CD4-positive, alpha-beta T cell treated with Interleukin-17A for 1 hour (primary cell): ENCODE measurements at regions not wholly inside any gene's neighbourhood (a gene's known extent, or its start where the extent isn't known, plus 50 kb on each side); places are given as distances from the start of the nearest gene placed in this dataset.

Experiments used
- DNase-seq: peaks from one replicate; pipeline ENCODE4 v3.0.0-alpha.2; 2020

DNA sequence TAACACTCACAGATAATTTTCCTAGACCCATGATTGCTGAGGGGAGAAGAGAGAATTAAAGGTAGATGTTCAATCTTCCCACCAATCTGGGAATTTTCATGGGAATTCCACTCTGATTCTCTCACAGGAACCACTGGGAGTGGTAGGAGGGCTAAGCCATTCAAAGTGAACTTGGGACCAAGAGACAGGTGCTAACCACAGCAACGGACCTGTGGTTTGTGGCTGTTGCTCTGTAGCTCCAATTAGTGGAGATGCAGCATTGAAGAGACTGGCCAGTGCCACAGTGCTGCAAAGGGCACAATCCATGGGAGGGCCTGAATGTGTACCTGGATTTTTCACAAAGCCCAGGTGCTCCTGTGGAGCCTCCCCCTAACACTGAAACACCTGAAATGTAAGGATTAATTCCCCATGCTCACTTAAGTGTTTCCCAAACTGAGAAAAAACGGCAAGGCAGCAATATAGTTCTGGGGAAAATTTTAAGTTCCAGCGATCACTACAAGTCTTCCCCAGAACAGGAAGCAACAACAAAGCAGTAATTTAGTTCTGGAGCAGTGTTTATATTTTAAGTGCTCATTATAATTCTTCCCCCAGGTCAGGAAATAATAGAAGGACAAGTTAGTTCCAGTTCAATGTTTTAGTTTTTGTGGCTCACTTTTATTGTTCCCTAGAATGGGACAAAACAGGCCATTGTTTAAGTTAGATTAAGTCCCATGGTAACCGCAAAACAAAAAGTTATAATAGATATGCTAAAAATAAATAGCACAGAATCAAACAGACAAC lies 1045.8 kb downstream of the CNTNAP5 start:
- DNase-seq = no peak

DNA sequence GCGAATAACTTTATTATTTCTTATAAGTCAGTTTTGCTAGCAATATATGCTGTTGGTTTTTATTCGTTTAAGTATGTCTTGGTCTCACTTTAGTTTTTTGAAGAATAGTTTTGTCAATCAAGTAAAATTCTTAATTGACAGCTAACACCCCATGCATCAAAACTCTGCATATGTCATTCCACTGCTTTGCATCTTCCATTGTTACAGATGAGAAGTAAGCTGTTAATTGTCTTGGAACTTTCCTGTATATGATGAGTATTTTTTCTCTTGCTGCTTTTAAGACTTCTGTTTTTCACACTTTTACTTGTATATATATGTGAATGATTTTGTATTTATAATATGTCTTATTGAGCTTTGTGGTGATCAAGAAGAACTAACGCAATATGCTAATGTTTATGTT lies 1048.4 kb downstream of the CNTNAP5 start:
- DNase-seq = no peak

DNA sequence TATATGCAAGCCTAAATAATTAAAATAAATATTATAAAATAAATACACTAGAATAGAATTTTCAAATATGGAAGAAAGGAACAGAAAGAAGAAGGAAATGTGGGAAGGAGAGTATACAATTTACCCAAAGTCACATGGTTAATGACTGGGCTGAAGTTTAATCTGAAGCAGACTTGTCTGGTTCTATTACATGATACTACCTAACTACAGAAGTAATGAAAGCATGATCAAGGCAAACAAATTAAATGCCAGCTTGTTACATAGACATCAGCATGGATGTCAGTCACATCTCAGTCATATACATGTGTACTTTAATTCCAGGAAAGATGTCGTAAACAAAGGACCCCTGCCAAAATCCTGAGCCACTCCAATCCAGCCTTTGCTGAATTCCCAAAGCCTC lies 1060.8 kb downstream of the CNTNAP5 start:
- no peak for DNase-seq

DNA sequence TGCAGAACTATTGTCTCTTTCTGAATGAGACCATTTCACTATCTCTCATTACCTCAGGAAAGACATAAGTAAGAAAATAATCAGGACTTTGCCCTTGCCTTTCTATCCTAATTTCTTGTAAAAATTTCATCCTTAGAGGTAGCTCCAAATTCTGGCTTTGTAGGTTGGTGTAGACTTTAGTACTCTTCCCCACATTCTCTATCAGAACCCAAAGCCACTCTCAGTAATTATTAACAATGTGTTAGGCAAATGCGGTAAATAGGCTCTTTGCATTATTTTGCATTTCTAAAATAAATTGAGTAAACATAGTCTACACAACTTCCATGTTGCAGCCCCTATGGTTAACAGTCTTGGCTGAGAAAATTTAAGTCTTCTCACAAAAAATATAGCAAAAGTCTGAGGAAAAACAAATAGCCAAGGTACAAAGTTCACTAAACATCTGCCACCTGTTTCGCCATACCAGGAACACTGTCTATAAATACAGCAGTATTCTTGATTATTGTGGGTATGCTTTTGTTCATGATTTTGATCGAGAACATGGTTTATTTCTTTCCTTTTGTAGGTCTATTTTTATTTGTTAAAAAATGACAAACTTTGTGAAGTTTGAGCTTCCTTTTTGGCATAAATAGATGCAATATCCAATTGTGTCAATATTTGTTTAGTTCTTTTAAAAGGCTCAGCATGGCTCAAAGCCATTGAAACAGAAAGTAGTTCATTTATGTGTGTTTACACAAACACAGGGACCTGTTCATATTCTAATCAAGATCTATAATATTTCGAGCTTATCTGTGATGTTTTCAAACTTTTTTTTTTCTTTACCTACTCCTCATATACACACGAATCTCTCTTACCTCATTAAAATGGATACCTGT lies 1061.5 kb downstream of the CNTNAP5 start:
- no peak for DNase-seq

DNA sequence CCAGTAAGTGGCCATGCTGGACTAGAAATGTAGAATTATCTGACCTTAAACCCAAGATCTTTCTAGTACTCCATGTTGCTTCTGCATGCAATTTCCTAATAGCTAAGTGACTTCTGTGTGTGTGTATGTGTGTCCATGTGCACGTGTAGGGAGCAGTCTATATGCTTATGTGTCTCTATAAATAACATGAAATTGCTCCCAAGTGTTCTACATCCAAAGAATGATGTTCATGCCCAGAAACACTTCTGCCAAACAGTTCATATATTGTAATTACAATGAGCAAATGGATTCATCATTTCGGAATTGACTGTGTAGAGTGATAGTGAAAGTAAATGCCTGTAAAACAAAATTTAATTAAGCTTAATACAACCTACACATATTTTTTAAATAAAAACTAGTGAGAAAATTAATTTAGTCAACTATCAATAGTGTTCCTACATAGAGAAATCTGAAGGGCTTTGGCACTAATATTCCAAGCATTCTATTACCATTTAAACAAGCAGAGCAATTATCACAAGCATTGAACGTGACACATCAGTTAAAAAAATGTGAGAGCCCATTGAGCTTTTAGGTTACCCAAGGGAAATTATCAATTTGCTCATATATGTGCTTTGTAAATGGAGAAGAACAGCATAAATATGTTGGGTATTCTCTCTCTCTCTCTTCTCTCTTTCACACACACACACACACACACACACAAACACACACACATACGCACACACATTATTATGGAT lies 1067.4 kb downstream of the CNTNAP5 start:
- DNase-seq = no peak

DNA sequence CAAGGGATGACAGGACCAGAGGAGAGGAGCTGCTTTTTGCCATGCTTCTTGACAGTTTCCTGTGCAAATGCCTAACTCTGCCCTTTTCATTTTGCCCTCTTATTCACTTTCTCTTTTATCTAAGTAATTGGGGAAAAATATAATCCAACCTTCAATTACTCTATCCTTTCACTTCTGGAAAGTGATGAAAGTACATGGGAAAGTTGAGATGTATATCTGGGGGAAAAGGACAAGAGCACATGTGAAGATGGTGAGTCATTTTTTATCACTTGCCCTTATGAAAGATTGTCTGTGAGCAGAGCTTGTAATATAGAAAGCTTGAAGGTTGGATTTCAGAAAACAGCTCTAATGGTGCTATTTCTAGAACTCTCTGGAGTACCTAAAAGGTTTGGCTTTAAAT lies 1070.7 kb downstream of the CNTNAP5 start:
- DNase-seq = no peak

DNA sequence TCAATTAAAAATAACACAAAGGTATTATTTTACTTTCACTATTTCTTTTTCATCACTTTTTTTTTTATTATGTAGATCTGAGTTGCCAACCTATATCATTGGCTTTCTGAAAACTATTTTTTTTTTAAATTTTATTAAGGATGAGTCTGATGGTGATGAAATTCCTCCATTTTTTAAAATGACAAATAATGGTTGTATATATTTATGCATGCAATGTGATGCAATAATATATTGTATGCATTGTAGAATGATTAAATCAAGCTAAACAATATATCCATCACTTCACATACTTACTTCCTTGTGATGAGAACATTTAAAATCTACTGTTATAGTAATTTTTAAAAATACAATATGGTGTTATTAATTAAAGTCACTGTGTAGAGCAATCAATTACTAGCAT lies 1081.6 kb downstream of the CNTNAP5 start:
- no peak for DNase-seq

DNA sequence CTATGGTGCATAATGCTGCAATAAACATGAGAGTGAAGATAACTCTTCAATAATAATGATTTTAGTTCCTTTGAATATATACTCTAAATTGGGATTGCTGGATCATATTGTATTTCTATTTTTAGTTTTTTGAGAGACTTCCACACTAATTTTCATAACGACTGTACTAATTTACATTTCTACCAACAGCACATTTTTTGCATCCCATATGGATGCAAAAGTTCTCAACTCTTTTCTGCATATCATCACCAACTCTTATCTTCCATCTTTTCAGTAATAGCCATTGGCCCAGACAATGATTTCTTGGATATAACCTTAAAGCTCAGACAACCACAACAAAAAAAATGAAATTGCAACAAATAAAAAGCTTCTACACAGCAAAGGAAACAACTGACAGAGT lies 1082.4 kb downstream of the CNTNAP5 start:
- DNase-seq = no peak

DNA sequence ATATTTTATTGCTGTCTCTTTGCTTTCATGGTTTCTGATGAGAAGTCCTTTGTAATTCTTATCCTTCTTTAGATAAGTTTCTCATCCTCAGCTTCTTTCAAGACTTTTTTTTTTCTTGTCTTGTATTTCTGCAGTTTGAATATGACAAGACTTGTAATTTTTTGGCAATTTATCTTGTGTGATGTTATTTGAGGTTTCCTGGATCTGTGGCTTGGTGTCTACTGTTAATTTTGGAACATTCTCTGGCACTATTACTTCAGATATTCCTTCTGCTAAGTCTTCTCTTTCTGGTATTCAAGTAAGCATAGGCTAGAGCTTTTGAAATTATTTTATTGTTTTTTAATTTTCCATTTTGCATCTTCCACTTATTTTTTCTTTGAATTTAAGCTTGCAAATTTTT lies 1083.2 kb downstream of the CNTNAP5 start:
- no peak for DNase-seq

DNA sequence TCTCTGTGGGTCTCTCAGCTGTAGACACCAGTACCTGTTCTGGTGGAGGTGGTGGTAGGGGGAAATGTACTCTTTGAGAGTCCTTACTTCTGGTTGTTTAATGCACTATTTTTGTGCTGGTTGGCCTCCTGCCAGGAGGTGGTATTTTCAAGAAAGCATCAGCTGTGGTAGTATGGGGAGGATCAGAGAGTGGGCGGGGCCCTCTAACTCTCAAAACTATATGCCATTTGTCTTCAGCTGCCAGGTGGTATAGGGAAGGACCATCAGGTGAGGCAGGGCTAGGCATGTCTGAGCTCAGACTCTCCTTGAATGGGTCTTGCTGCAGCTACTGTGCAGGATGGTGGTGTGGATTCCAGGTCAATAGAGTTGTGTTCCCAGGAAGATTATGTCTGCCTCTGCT lies 1100.8 kb downstream of the CNTNAP5 start:
- DNase-seq = no peak

DNA sequence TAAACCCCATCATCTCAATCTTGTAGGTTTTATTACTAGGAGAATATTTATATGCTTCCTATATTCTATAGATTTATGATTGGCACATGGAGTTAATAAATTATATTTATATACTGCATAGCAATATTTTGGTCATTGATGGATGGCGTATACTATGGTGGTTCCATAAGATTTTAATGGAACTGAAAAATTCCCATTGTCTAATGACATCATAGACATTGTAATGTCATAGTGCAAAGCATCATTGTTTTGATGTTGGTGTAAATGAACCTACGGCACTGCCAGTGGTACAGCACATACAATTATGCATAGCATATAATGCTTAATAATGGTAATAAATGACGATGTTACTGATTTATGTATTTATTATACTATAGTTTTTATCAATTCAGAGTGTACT lies 1135.9 kb downstream of the CNTNAP5 start:
- no peak for DNase-seq

DNA sequence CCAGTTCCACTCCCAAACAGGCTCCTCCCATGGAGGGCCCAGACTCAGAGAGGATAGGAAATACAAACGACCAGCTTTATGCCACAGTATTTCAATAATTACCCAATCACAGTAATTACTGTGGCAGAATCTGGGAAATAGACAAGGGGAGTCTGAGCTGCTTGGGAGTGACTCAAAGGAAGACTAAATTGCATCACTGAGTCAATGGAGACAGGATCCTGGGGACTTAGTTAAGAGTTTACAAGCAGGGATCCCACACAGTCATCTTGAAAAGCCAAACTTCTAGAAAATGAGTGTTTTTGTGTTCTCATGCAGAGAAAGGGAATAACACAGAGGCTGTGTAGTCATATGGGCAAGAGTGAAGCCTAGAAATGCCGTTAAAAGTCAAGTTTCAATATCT lies 1142.1 kb downstream of the CNTNAP5 start:
- DNase-seq = no peak

DNA sequence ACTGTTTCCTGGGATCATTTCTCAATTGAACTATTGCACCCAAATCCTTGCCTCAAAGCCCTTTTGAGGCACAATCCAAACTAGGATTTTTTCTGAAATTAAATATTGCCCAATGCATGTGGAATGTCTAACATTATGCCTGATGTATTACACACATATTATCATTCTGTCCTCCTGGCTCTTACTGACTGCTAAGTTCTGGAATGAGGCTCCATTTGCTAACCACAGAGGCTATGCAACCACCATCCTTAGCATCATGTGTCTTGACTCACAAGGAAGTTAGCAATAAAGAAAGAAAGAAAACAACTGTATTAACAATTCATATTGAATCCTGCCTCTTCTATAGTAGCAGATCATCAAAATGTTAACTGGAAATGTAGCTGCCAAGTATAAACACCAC lies 1142.7 kb downstream of the CNTNAP5 start:
- DNase-seq = no peak

DNA sequence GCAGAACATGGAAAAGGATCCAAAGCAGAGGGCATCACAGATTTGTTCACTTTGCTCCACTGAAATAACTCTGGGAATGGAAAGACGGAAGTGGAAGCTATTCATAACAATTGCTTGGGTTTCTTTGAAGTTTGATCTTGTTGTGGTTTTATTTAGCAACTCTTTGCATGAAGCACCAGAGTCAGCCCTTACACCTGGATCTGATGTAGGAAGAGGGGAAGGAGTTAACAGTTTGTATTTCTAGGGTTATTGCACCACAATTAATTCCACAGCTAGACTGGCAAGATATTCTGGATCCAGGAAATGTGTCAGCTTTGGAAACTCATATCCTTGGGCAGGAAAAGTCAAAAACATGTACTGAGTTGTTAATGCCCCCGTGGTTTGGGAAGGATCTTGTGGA lies 1143.4 kb downstream of the CNTNAP5 start:
- no peak for DNase-seq

DNA sequence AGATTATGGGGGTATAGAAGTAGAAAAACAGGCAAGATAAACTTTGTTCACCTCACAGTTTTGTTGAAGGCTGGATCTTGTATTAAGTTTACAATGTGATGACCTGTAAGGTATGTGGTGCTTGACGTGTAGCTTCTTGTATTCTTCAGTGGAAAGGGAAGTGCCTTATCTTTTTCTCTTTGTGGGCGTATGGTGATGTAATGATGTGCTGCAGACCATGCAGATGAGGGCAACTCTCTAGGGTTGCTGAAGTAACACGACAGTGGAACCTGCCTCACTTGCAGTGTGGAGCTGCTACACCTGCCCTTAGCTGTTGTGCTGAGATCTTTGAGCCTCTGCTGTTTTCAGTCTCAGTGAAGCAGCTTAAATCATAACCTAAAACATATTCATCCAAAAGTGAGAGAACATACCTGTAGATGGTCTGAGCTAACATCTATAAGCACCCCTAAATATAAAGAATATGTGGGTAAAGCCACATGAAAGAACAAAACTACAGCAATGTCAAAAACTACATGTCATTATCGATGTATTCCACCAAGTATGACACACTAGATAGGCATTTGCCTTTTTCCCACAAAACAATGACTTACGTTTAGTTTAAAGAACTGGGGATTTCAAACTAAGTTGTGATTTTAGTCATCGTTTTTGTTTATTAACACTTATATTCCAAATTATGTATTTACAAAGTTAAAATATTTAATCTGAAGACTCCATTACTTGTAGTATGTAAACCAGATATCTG lies 1144.1 kb downstream of the CNTNAP5 start:
- DNase-seq = no peak

DNA sequence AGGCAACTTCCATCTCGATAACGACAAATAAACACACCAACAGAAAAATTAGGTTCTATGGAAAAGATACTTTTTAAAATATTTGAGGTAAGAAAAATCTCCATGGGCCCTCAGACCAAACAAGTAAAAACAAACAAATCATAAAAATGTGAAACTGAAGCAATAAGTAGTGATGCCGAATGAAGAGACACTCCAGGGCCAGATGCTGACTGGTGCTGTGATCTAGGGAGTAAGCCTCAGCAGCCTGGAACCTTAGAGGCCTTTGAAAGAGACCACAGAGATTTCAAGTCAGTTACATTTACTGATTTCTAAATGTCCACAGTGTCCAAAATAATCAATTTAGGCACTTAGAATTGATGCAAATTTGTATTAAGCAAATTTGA lies 1144.7 kb downstream of the CNTNAP5 start:
- no peak for DNase-seq

DNA sequence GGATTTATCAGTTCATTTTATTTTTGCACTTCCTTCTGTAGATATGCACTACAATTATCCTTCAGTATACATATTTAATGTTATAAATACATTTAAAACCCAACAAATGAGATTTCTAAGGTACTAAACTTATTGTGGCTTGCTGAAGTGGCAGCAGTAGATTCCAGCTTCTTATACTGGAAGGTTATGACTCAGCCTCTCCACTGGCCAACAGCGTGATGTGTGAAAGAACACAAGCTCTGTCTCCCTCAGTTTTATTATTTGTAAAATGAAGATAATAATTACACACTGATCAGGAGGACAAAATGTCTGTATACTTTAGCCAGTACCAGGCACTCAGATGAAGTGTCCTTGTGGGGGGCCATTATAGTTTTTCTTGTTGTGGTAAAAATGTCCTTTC lies 1147.1 kb downstream of the CNTNAP5 start:
- DNase-seq = no peak

DNA sequence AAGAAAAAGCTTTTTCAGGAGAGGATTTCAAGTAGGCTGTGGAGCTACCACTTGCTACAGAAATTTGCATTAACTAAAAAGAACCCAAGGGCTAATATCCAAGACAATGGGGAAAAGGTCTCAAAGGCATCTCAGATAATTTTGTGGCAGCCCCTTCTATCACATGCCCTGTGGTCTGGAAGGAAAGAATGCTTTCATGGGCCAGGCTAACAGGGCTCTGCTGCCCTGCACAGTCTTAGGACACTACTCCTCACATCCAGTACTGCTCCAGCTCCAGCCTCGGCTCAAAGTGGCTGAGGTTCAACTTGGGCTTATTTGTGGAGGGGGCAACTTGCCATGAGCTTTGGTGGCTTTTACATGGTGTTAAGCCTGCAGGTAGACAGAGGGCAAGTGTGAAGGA lies 1150.3 kb downstream of the CNTNAP5 start:
- no peak for DNase-seq

DNA sequence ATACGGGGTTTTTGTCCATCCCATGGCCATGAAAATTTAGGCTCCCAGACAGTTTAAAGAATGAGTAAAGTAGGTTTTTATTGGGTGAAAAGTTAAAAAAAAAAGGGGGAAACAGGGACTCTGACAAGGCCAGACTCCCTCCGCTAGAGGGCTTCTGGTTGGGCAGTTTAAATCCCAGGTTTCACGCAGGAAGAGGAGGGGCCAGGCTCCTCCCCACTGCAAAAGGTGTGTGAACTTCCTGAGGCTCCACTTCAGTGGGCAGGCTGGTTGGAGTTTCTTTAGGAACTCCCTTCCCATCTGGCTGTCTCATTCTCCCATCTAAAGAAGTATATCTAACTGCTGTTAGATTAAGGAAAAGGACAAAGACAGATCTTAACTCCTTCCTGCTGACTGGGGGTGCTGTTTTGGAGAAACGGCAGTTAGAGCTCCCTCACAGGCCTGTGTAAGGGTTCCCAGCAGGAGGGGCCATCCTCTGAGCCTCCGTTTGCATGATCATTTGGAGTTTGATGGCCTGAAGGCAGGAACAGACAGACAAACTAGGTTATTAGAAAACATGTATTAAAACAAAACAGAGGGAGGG lies 1160.7 kb downstream of the CNTNAP5 start:
- DNase-seq = no peak

DNA sequence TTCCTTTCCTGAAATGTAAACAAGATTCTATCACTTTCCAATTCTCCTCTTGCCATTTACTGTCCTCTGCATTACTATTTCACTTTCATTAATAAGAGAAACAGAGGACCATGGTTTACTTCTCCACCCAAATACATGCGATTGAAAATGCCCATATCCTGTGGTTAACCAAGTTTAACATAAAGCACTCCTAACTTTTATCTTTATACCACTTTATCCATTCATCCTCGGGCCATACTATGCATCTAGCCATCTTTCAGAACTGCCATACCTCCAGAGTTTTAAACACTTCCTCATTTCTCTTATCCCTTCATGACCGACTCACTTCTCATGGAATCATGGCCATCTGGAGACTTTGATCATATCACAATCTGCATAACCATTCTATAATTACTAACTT lies 1182.3 kb downstream of the CNTNAP5 start:
- no peak for DNase-seq

DNA sequence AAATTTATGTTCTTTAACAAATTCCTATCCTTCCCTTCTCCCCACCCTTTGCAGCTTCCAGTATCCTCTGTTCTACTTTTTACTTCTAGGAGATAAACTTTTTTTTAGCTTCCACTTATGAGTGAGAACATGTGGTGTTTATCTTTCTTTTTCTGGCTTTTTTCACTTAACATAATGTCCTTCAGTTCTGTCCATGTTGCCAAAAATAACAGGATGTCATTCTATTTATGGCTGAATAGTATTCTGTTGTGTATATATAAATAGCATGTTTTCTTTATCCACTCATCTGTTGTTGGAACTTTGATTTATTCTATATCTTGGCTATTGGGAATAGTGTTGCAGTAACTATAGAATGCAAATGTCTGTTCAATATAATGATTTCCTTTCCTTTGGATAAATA lies 1191.2 kb downstream of the CNTNAP5 start:
- DNase-seq = no peak

DNA sequence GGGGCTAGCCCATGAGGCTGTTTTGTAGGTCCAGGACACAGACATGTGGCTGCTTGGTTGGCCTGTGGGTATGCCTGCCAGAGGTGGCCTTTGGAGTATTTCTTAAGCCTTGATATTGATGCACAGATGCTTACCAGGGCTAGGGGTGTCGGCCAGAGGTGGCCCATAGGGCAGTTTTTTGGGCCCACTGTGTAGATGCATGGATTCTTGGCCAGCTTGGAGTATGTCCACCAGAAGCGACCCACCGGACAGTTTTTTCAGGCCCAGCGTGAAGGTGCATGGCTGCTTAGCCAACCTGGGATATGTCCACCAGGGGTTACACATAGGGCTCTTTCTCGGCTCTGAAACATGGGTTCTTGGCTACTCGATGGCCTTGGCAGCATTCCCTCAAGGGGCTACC lies 1199.1 kb downstream of the CNTNAP5 start:
- no peak for DNase-seq

DNA sequence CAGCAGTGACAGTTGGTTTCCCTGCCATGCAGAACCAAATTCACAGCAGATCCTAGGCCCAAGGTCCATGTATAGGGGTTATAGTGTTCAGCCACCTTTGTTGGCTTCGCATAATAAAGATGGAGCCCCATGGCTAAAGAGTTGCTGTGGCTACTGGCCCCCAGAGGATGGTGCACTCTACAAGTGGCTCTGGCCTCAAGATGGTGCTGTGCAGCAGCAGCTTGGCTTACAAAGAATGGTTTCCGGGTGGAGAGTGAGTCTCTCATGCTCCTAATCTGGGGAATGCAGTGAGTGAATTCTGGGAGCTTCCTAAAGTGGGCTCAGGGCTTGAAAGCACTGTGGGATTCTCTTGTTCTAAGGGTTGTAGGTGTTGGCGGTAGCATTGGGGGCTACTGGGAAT lies 1199.7 kb downstream of the CNTNAP5 start:
- no peak for DNase-seq
